ENCODE measurements at regions not wholly inside any gene's neighbourhood (a gene's known extent, or its start where the extent isn't known, plus 50 kb on each side); places are given as distances from the start of the nearest gene placed in this dataset.
"Not testable (repeated sequence)": the region's sequence is repeated elsewhere in the genome, so short reads cannot be mapped to it uniquely, and the experiment has no call there.

DNA sequence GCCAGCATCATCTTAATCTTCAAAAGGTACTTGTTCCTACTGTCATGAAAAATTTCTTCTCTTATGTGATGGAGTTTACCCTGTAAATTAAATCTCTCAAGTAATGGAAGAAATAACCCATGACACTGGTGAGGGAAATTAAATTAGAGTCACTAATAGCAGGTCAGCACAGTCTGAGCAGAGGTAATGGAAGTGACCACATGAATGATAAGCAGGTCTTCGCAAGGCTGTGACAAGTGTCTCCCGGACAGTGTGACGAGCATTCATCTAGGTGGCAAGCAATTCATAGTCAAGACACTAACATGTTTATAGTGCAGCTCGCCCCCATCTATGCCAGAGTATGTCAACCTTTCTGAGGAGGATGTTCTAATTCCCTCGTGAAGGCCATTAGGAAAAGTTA lies 249.2 kb downstream of the FRK start:
- intact Hi-C loops (cut with micrococcal nuclease): no loop called here

DNA sequence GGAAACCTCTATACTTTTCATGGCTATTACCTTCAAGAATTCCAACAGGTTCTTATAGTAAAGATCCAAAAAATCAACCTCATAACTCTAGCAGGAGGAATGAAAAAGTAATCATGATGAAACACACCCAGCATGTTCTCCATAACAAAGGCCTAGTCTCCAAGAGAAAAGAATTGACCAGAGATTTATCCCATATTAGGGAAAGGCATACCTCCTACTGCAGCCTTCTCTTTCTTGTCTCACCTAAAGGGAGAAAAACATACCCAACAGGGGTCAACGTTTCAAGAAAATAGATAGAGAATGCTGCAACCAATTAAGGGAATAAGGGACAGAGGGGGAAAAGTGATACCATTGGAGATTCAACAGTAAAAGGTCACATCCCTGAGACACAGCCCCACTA lies 262.5 kb downstream of the FRK start:
- intact Hi-C loops (cut with micrococcal nuclease): no loop called here

DNA sequence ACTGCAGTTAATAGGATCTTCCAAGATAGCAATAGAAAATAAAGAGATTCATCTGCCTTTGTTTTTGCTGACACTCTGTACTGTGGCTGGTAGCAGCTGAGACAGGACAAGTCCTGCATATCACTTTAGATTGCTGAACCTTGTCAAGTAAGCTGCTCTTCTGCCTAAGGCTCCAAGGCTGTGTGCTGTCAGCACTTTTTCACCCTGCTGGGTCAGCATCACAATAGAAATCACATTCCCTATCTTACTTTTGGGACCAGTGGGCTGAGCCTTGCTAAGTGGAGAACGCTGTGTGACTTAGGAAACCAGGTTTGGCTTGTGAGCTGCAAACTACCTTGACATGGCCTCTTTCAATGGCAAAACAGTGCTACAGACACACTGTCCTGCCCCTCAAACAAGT lies 263.9 kb downstream of the FRK start:
- intact Hi-C loops (cut with micrococcal nuclease): no loop called here

DNA sequence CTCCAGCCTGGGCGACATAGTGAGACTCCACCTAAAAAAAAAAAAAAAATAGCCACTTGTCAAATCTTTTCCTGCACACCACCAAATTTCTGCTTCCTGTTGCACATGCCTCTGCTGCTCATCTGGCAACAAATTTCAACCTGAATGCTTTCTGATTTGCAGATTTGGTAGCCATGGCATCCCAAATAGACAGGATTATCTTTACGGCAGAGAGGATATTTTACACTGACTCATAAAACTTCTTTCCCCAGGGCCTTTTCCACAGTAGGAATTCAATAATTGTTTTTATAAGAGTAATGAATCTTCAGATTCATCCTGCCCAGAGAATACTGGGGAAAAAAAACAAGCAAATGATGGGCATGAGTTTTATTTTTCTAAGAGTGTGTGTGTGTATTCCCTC lies 264.6 kb downstream of the FRK start:
- intact Hi-C loops (cut with micrococcal nuclease): no loop called here

DNA sequence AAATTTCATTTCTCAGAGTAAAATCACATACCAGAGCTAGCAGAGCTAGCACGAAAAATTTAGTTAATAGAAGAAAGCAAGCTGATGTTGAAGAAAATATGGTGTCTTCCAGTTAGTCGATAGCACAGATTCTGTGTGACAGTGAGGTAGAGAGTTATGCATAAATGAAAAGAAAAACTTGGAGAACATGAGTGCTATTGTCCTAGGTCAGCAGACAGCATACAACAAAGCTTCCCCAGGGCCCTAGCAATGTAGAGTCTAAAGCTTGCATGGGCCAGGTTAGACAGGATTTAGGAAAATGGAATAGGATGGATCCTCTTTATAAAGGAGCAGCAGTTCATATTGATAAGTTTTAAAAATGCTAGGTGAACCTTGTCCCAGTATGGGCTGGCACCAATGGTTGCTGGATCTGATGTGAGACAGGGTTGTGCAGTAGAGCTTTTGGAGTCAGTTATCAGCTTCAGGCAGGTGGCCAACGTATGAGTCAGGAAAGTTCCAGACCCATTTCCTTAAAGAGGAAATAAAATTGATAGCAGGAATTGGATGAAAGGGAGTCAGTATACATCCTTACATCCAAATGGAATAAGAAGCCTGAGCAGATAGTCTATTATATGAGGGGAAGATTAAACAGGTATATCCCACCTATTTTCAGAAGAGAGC lies 277.2 kb downstream of the FRK start:
- intact Hi-C loops (cut with micrococcal nuclease): no loop called here

DNA sequence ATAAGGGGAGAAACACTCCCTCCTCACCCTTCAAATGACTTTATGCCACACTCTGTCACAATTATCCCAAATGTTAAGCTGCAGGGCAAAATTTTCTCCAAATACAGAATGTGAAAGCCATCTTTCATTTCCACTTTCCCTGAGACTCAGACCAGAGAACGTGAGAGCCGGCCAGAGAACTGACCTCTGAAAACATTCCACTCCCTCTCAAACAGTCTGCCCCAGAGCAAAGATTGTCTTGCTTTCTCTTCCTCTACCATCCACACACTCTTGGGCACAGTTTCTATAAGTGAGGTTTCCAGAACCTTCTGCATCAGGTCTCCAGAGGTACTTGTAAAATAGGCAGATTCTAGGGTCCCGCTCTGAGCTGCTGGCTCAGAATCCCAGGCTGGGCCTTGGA lies 278.1 kb downstream of the FRK start:
- intact Hi-C loops (cut with micrococcal nuclease): no loop called here

DNA sequence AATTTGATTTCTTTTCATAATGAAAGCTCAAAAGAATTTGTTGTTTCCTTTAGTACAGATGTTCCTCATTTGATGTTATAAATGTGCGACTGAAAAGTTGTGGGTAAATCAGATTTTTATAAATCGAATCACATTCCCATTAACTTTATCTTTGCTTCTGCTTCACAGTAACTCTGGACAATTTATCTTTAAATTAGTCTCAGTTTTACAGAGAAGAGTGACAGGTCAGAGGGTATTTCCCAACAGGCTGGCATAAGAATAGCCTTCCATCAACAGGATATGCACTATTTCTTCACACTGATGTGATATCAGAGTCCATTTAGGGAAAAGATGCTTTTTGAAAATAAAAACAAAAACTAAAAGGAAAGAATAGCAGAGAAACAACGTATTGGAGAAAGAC lies 286.9 kb downstream of the FRK start:
- intact Hi-C loops (cut with micrococcal nuclease): no loop called here

DNA sequence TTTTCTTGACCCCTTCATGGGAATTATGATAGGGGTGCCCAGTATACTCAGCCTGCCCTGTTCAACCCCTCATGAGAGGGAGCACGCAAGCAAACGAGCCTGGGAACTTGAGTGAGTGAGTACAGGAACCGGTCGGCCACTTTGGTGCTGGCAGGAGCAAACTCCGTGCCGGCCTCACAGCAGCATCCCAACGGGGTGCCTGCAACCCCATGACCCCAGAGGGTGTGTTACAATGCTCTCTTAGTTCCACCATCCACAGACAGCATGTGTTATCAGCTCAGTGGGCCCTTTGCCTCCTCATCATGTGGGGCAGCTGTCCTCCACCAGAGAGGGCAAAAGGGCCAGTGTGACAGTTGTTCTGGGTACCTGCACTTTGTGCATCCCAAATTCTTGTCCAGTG lies 289.8 kb downstream of the FRK start:
- intact Hi-C loops (cut with micrococcal nuclease): no loop called here

DNA sequence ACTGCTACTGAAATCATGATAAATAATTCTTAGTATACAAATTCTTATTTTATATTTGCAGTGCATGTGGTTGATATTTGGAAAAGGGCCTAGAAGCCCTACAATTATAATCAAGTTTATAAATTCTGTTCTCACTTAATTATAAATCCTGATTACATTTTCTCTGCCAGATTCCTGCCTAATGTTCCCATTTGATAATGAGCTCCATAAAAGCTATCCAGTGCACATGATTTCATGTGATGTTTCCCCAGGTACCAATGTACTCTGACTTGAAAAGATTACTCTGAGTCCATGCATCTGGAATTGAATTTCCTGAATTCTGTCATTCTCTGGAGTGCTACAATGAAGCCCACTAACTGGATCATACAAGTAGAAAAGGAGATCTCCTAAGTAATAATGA lies 292.2 kb downstream of the FRK start:
- intact Hi-C loops (cut with micrococcal nuclease): no loop called here

DNA sequence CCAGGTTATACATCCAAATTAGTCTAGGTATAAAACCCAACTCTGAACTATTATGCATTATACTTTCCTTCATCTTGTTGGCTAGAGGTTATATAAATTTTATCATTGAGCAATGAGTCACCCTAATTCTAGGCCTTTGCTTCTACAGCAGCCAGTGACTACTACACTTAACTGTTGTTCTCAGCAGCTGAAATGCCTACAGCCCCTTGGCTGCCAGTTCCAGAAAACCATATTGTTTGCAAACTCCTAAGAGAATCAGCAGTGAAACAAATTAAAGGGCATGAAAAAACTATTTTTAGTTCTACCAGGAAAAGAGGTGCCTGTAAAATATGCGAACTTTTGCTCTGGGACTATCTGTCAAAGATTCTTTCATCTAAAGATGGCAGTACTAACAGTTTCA lies 292.8 kb downstream of the FRK start:
- intact Hi-C loops (cut with micrococcal nuclease): no loop called here

DNA sequence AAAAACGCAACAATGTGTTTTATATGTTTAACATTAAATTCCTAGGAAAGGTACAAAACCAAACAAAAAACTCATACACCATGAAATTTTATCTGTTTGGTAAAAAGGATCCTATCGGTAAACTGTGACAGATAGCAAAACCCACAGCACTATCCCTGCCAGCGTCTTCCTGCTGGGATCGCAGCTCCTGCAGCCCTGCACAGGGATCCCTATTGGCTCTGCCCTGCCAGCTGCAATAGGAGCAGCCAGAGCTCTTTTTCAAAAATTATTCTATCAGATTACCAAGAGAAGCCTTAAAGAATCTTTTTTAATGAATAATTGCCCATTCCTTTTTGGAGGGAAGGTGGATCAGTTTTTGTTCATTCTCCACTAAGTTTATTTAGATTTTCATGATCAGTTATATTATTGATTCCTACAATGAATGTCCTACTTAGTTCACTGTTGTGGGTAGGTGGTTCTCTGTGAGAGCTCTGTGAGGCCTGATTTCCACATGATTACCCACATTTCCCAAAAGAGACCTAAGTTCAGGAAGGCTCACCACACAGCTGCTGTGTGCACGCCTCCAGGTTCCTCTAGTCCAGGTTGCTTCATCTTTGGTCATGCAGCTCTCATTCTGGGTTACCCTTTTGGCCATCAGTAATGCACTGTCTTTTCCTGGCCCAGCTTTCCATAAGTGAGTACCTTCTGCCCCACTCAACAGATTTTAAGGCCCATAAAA lies 293.8 kb downstream of the FRK start:
- intact Hi-C loops (cut with micrococcal nuclease): no loop called here

DNA sequence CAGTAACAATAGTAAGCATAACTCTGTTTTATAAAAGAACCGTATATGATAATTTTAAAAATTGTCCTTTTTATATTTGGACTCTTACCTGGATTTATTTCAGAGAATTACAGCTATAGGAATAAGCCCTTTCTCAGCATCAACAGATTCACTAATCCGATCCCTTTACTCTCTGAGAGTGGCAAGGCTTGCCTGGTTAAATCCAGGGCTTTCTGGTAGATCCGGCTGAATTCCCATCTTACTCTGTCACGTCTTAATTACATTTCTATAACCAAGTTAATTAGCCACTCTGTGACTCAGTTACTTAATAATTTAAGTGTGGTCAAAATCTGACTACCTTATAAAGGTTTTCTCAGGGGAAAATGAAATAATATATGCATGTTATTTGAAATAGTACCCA lies 294.7 kb downstream of the FRK start:
- intact Hi-C loops (cut with micrococcal nuclease): no loop called here

DNA sequence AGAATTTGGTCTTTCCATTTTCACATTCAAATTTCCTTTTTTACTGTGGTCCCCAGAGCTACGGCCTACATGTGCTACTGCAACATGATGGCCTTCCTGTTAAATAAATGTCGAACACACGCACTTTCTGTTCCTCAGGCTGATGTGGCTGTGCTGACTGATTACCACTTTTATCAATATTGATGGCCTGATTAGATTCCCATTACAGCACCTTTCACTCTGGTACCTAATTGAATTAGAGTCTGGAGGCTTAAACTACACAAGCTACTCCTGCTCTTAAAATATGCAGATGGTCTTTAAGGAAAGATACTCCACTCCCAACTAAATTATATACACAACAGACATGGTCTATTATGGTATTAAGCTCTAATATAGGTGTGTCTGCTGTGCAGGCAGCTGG lies 301.6 kb downstream of the FRK start:
- intact Hi-C loops (cut with micrococcal nuclease): no loop called here

DNA sequence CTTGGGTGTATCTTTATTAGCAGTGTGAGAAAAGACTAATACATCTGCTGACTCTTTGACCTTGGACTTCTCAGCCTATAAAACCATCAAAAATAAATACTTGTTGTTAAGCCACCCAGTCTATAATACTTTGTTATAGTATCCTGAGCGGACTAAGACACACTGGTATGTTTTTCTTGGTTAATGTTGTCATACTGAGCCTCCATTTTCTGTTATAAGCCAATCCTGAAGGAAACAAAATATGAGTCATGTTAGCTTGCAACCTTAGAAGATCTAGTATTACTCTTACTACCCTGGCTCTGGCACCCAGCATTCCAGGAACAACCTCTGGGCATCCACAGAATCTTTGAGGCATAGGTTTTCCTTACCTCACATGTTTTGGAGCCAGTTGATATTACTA lies 307.2 kb downstream of the FRK start:
- intact Hi-C loops (cut with micrococcal nuclease): no loop called here

DNA sequence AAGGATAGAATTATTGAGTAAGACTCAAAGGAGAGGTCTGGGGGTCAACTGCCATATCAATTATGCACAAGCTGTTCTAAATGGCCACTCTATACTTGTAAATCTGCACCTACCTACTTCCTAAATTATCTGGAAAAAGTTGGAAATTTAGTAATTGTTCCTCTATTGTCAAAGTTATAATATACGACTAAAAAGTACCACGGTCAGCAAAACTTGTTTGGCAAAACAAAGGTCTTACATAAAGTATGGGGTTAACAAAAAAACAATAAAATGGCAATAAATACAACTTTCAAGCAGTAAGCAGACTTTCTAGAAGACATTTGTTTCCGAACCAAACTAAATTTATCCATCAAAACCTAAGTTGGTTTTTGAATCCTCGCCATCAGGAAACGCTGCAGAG lies 309.7 kb downstream of the FRK start:
- intact Hi-C loops (cut with micrococcal nuclease): no loop called here

DNA sequence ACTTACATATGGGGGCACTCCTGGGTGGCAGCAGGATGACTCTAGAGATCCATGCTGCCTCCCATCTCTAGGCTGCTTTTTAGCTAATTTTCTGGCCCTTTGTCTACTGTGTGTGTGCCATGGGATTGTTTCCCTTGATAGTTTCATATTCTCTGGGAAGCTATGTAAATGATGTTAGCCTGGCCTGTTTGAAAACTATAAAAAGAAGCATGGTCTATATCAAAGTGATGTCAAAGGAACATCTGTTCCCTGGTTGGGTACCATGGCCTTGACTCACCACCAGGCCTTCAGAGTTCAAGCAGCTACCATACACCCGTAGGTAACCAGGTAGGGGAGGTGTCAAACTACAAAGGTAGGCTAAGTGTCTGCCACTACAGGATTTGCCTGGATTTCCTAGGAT lies 310.4 kb downstream of the FRK start:
- intact Hi-C loops (cut with micrococcal nuclease): no loop called here

DNA sequence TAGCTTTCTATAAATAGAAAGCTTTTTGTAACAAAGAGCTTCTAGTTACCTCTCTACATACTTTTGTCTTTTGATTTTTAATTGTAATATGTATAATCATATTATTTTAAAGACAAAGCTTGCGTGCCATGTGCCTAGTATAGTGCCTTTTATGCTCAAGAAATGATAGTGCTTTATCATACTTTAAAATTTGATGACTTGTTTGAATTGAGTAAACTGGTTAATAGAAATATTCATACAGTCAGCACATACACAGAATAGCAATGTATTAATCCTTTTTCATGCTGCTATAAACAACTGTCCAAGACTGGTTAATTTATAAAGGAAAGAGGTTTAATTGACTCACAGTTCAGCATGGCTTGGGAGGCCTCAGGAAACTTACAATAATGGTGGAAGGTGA lies 313.0 kb downstream of the FRK start:
- intact Hi-C loops (cut with micrococcal nuclease): no loop called here

DNA sequence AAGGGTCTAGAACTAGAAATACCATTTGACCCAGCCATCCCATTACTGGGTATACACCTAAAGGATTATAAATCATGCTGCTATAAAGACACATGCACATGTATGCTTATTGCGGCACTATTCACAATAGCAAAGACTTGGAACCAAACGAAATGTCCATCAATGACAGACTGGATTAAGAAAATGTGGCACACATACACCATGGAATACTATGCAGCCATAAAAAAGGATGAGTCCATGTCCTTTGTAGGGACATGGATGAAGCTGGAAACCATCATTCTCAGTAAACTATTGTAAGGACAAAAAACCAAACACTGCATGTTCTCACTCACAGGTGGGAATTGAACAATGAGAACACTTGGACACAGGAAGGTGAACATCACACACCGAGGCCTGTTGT lies 314.1 kb downstream of the FRK start:
- intact Hi-C loops (cut with micrococcal nuclease): not testable (repeated sequence)

DNA sequence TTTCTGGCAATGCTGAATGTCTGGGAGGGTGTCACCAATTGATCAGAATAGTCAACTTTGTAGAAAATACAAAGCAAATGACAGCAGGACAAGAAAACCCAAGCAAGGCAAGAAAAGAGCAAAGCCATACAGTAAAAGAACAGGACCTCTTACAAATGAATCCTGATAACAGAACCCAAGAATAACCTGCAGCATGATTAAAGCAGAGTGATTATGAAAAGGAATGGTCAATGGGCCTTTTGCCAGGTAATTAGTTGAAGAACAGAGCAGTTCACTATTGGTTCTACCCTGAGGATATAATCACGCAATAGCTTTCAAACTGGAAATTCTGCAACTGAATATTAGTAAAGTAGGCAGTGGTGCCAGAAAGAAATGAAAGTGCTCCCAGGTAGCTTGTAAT lies 319.8 kb downstream of the FRK start:
- intact Hi-C loops (cut with micrococcal nuclease): no loop called here

DNA sequence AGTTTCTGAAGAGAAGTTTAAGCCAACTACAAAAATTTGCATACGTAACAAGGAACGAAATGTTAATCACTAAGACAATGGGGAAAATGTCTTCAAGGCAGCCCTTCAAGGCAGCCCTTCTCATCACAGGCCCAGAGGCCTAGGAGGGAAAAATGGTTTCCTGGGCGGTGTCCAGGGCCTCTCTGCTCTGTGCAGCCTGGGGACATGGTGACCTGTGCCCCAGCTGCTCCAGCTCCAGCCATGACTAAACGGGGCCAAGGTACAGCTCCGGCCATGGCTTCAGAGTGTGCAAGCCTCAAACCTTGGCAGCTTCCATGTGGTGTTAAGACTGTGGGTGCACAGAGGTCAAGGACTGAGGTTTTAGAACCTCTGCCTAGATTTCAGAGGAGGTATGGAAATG lies 325.1 kb downstream of the FRK start:
- intact Hi-C loops (cut with micrococcal nuclease): no loop called here

DNA sequence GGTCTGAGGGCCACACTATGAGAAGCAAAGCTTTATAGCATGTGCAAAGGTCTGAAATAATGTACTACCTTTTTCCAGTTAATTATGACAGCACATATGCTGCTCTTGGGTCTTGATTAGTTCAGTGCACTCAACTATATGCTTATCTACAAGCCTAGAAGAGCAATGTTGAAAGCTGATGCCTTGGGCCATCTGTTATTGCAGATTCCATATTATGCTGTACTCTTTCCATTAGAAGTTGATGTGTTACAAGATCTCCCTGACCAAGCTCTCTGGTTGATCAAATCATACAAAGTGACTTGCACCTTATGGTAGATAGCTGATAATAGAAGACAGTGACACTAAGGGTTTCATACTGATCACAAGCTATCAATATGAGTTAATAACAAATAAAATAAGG lies 327.3 kb downstream of the FRK start:
- intact Hi-C loops (cut with micrococcal nuclease): no loop called here

DNA sequence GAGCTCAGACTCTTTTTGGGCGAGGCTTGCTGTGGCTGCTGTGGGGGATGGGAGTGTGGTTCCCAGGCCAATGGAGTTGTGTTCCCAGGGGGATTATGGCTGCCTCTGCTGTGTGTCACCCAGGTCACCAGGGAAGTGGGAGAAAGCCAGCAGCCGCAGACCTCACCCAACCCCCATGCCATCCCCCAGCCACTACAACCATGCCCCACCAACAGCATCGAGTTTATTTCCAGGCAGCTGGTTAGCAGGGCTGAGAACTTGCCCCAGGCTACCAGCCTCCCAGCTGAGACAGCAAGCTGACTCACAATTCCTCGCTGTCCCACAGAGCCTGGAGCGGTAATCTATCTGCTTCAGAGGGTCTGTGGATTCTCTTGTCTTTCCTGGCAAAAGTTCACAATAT lies 331.7 kb downstream of the FRK start:
- intact Hi-C loops (cut with micrococcal nuclease): no loop called here

DNA sequence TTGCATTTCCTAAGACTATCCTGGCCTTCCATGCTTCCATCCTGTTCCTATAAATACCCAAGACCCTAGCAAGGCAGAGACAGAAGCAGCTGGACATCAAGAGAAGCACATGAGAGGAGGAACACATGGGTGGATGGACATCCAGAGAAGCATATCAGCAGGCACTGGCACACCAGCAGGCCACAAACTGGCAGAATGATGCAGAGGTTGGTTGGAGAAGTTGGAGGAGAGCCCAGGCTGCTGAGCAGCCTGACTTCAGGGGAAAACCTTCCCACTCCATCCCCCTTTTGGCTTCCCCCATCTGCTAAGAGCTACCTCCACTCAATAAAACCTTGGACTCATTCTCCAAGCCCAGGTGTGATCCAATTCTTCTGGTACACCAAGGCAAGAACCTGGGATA lies 332.5 kb downstream of the FRK start:
- intact Hi-C loops (cut with micrococcal nuclease): no loop called here

DNA sequence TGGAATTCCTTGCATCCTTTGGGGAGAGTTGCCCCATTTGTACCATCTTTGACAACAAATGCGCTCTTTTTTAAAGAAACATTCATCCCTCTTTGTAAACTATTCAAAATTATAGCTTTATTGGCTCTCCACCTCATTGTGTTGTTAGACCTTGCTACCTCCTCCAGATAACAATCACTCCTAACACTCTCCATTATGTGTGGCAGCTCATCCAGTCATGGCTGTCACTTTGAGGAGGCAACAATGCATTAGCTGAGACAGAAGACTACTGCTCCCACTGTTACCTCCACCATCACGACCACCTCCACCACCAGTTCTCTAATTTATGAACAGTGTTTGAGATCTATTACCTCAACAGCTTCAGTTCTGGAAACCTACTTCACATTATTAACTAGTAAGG lies 339.1 kb downstream of the FRK start:
- intact Hi-C loops (cut with micrococcal nuclease): no loop called here
